Nephron (organoid): ENCODE measurements at regions not wholly inside any gene's neighbourhood (a gene's known extent, or its start where the extent isn't known, plus 50 kb on each side); places are given as distances from the start of the nearest gene placed in this dataset.
A peak's percentile ranks its signal among the peaks of the same experiment; 100 is the strongest.

Experiments used
- H3K27ac Mint-ChIP-seq, 3 experiments: 2 replicates each; pipeline ENCODE4 v1.8.0; 2020; ENCODE audit warnings: mixed read lengths in 3 of 3, mild to moderate bottlenecking in 2 of 3, moderate library complexity in 1 of 3
- H3K27me3 Mint-ChIP-seq: 2 replicates; pipeline ENCODE4 v1.8.0; 2021; ENCODE audit warnings: low read depth, mild to moderate bottlenecking, moderate library complexity, mixed read lengths
- H3K36me3 Mint-ChIP-seq: 2 replicates; pipeline ENCODE4 v1.8.0; 2020; ENCODE audit warnings: low read depth, mixed read lengths
- H3K4me1 Mint-ChIP-seq: 2 replicates; pipeline ENCODE4 v1.8.0; 2020; ENCODE audit warnings: mixed read lengths
- H3K4me3 Mint-ChIP-seq, 3 experiments: 2 replicates each; pipeline ENCODE4 v1.8.0; 2020; ENCODE audit warnings: mild to moderate bottlenecking in 3 of 3, mixed read lengths in 3 of 3, moderate library complexity in 2 of 3
- H3K9me3 Mint-ChIP-seq: 2 replicates; pipeline ENCODE4 v1.8.0; 2020; ENCODE audit warnings: mixed read lengths
- CTCF ChIP-seq, 3 experiments: fragments of 200-600 bp; sonication (generic); IDR thresholded peaks; one replicate each; pipeline ENCODE4 v1.5.0; 2021; ENCODE audit warnings: antibody characterized with exemption in 3 of 3; ENCODE audit not compliant: unreplicated experiment in 3 of 3

DNA sequence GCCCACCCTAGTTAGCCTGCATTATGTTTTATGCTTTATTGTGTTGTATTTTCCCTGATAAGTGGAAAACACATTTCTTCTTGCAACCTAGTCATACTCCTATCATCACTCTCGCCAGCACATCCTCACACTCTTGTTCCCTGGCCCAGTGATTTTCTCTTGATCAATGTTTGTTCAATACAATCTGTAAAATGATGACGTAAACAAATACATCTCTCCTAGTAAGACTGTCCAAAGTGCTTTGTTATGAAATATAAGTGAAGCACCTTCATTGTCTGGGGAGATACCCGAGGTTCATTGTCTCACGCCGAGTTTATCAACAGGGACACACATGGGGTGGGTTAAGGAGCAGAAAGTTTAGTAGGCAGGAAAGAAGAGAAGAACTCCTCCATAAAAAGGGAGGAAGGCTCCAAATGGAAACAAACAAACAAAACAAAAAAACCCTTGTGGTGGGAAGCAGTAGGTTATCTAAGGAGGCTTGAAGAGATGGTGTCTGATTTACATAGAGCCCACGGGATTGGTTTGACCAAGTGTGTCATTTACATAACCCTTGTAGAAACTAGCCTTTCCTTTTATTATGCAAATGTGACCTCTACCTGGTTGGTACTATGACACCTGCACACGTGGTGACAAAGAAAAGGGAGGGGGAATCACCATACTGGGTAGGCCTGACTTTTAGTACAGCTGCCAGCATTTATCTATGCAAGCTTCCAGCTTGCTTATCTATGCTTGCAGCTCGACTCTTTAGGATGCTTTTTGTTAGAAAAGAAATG lies 1317.9 kb upstream of the SPRY2 start:
- Mint-ChIP-seq H3K9me3 (peaks cover 8% of the 10 kb centered on the region), H3K4me3 (no peak overlapping the region), H3K27me3 (no peaks in the 10 kb centered on the region), H3K4me1 (no peaks in the 10 kb centered on the region), H3K36me3 (no peaks in the 10 kb centered on the region), H3K27ac (no peak overlapping the region)
- no peak for TF ChIP-seq CTCF (IDR thresholded peaks at IDR 0.05; ENCODE audit: unreplicated experiment in 3 of 3)

DNA sequence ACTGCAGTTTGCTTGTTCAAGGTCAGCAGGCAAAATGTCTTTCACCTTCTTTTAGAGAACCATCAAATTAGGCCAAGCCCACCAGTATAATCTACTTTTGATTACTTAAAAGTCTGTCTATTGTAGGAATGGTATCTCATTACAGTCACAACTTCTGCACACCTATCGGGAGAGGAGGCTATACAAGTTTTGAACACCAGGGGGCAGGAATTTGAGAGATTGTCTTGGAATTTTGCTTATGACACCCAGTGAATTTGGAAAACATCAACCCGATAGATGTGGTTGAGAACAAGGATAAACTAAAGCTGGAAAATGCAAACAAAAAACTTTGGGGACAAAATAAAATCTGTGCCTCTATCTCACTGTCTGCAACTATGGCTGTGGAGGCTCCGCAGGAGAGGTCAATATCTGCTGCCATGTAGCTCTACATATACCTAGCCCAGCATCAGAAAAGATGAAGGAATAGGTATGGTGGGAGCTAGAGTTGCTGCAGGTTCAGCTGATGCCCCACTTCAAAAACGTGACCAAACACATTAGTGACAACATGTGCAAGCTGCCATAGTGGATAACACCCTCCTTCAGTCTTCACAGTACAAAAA lies 1299.2 kb upstream of the SPRY2 start:
- no peaks in the 10 kb centered on the region for H3K9me3 Mint-ChIP-seq
- peak in 1 of 3 experiments; percentile 18 for TF ChIP-seq CTCF (IDR thresholded peaks at IDR 0.05; ENCODE audit: unreplicated experiment in 3 of 3)
- no peaks in the 10 kb centered on the region for H3K27me3 Mint-ChIP-seq
- no peak overlapping the region for H3K27ac Mint-ChIP-seq
- H3K36me3 Mint-ChIP-seq, result no peaks in the 10 kb centered on the region
- H3K4me1 Mint-ChIP-seq, result no peaks in the 10 kb centered on the region
- no peak overlapping the region for H3K4me3 Mint-ChIP-seq

GRCh38 chr13:81637457-81637856 lies 1296.5 kb upstream of the SPRY2 start:
- Mint-ChIP-seq H3K9me3 (no peaks in the 10 kb centered on the region), H3K36me3 (no peaks in the 10 kb centered on the region), H3K27ac (no peak overlapping the region), H3K4me1 (no peaks in the 10 kb centered on the region), H3K4me3 (no peak overlapping the region), H3K27me3 (no peaks in the 10 kb centered on the region)
- TF ChIP-seq CTCF (IDR thresholded peaks at IDR 0.05; ENCODE audit: unreplicated experiment in 3 of 3), result no peak

DNA sequence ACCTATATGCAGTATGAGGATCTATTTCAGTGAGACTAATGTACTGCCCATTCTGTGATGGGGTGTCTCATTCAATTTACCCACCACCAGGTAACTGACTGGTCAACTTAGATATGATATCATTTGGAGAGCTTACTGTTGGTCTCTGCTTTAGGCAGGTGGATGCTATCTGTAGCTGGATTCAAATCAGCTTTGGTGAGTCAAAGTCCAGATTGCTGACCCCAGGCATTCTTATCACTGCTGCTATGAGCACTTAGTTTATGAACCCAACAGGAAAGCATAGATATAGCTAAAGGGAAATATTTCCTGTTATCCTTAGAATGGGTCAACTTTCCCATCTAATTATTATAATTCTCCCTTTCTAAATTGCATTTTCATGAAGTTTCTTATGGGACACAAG lies 1295.2 kb upstream of the SPRY2 start:
- H3K4me1 Mint-ChIP-seq, result no peaks in the 10 kb centered on the region
- no peaks in the 10 kb centered on the region for H3K36me3 Mint-ChIP-seq
- no peak for TF ChIP-seq CTCF (IDR thresholded peaks at IDR 0.05; ENCODE audit: unreplicated experiment in 3 of 3)
- H3K27ac Mint-ChIP-seq, result no peak overlapping the region
- no peaks in the 10 kb centered on the region for H3K9me3 Mint-ChIP-seq
- H3K27me3 Mint-ChIP-seq, result no peaks in the 10 kb centered on the region
- no peak overlapping the region for H3K4me3 Mint-ChIP-seq

- H3K9me3 Mint-ChIP-seq, result no peaks in the 10 kb centered on the region
- H3K27me3 Mint-ChIP-seq, result no peaks in the 10 kb centered on the region
- H3K4me3 Mint-ChIP-seq, result no peak overlapping the region
- no peaks in the 10 kb centered on the region for H3K36me3 Mint-ChIP-seq
- no peak overlapping the region for H3K27ac Mint-ChIP-seq
- TF ChIP-seq CTCF (IDR thresholded peaks at IDR 0.05; ENCODE audit: unreplicated experiment in 3 of 3), result no peak
- no peaks in the 10 kb centered on the region for H3K4me1 Mint-ChIP-seq
Observed at GRCh38 chr13:81615031-81615430, 1274.1 kb upstream of the SPRY2 start.

GRCh38 chr13:81610644-81611043 lies 1269.7 kb upstream of the SPRY2 start:
- no peaks in the 10 kb centered on the region for H3K4me1 Mint-ChIP-seq
- TF ChIP-seq CTCF (IDR thresholded peaks at IDR 0.05; ENCODE audit: unreplicated experiment in 3 of 3), result peak in 1 of 3 experiments; percentile 28
- H3K4me3 Mint-ChIP-seq, result no peak overlapping the region
- peak overlapping the region in 1 of 3 experiments; percentile 48 for H3K27ac Mint-ChIP-seq
- no peaks in the 10 kb centered on the region for H3K27me3 Mint-ChIP-seq
- H3K9me3 Mint-ChIP-seq, result no peaks in the 10 kb centered on the region
- H3K36me3 Mint-ChIP-seq, result no peaks in the 10 kb centered on the region
